ENCODE measurements at regions not wholly inside any gene's neighbourhood (a gene's known extent, or its start where the extent isn't known, plus 50 kb on each side); places are given as distances from the start of the nearest gene placed in this dataset.
"Not testable (repeated sequence)": the region's sequence is repeated elsewhere in the genome, so short reads cannot be mapped to it uniquely, and the experiment has no call there.

DNA sequence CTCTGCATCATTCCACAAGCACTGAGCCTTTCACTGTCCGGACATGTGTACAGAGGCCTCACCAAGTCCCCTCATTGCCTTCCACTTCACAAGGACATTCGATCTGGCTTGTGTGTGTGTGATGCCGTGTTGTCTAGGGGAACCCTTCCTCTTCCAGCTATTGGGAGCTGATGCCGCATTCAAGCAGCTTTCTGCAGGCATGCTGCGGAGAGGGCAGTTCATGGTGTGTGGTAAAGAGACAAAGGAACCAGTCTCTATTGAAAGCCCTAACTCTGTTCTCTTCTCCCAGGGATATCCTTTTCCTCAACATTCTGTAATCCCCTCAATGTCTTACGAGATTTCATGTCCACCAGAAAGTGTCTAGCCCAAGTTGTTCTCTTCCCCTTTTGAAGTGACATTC, 141.6 kb downstream of the ALOX5 start:
- no peak for ATAC-seq

- ATAC-seq: no peak
These were observed 140.6 kb downstream of the ALOX5 start for GRCh38 chr10:45514291-45515270.

GRCh38 chr10:45513551-45513950, 139.5 kb downstream of the ALOX5 start:
- no peak for ATAC-seq

GRCh38 chr10:45511926-45512325, 137.9 kb downstream of the ALOX5 start:
- ATAC-seq: not testable (repeated sequence)

DNA sequence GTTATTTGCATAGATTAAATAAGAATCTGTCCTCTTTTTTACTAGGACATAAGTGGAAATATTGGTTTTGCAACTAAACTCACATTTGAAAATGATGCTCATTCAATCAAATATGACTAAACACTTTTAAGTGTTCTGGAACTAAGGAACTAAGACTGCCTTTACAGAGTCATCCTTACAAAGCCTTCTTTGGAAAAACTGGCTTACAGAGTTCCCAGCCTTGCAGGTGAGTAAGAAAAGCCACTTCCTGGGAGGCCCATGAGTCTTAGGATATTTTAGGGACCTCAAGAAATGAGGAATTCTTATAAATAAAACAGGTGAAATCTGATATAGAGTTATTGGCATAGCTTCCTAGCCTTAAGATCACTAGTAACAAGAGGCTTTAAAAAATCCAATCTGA, 135.5 kb downstream of the ALOX5 start:
- ATAC-seq: no peak

- no peak for ATAC-seq
These were observed 131.3 kb downstream of the ALOX5 start for GRCh38 chr10:45505311-45505710.

GRCh38 chr10:45502458-45502857, 128.4 kb downstream of the ALOX5 start:
- no peak for ATAC-seq

DNA sequence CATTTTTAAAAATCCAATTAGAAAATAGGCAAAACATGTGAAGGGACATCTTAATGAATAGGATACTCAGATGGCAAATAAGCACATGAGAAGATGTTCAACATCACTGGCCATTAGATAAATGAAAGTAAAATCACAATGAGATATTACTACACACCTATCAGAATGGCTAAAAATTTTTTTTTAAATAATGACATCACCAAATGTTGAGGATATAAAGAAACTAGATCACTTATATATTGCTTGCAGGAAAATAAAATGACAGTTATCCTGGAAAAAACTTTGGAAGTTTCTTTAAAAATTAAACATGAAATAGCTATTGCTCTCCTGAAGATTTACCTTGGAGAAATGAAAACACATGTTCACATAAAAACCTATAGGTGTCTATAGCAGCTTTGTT, 127.8 kb downstream of the ALOX5 start:
- ATAC-seq: no peak

DNA sequence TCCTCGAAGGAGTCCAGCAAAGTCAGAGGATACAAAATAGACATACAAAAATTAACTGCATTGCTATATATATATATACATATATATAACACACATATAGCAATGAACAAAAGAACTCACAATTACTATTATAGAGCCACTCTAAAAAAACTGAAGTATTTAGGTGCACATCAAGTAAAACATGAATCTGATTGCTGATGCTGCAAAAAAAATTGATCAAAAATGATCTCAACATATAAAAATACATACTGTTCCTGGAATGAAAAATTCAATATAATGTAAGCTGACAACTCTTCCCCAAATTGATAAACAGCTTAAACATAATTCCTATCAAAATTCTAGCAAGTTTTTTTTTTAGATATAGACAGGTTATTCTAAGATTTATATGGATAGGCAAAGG, 126.8 kb downstream of the ALOX5 start:
- ATAC-seq: no peak

DNA sequence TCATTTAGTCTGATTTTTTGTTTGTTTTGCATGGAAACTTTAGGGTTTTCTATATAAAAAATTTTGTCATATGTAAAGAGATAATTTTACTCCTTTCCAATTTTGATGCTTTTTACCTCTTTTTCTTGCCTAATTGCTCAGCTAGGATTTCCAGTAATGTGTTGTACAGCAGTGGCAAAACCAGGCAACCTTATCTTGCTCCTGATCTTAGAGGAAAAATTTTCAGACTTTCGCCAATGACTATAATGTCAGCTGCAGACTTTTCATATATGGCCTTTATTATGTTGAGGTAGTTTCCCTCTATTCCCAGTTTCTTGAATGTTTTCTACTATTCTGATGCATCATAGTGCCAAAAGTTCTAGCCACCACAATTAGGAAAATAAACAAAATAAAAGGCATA, 126.3 kb downstream of the ALOX5 start:
- ATAC-seq: no peak

- ATAC-seq: no peak
These were observed 121.6 kb downstream of the ALOX5 start for GRCh38 chr10:45495438-45496152.

All from activated CD4-positive, CD25-positive, alpha-beta regulatory T cell treated with anti-CD3 and anti-CD28 coated beads, Interleukin-2, amount 50 U/mL, for 24 hours (primary cell).